Suprapubic skin (tissue), 3 donors: ENCODE measurements at regions not wholly inside any gene's neighbourhood (a gene's known extent, or its start where the extent isn't known, plus 50 kb on each side); places are given as distances from the start of the nearest gene placed in this dataset.

Experiments
- POLR2AphosphoS5 ChIP-seq, 3 donors: sonication (generic); formaldehyde crosslinking; IDR thresholded peaks; one replicate each; pipeline ENCODE4 v1.6.1; 2017; ENCODE audit warnings: antibody characterized with exemption in 3 of 3
- TF ChIP-seq, protein P1 (sequence below), 2 donors: fragments of 200-600 bp in 1 of 2; fragments of 450-650 bp in 1 of 2; sonication (generic) in 1 of 2; IDR thresholded peaks; one replicate each; pipeline ENCODE4 v1.5.1; 2016 to 2019; ENCODE audit warnings: antibody characterized with exemption in 2 of 2, mild to moderate bottlenecking in 1 of 2, moderate library complexity in 1 of 2

GRCh38 chr2:64289251-64289650, 145.0 kb upstream of the PELI1 start:
- no peak for TF ChIP-seq POLR2AphosphoS5 (IDR thresholded peaks at IDR 0.05)
- TF ChIP-seq, protein P1, sequence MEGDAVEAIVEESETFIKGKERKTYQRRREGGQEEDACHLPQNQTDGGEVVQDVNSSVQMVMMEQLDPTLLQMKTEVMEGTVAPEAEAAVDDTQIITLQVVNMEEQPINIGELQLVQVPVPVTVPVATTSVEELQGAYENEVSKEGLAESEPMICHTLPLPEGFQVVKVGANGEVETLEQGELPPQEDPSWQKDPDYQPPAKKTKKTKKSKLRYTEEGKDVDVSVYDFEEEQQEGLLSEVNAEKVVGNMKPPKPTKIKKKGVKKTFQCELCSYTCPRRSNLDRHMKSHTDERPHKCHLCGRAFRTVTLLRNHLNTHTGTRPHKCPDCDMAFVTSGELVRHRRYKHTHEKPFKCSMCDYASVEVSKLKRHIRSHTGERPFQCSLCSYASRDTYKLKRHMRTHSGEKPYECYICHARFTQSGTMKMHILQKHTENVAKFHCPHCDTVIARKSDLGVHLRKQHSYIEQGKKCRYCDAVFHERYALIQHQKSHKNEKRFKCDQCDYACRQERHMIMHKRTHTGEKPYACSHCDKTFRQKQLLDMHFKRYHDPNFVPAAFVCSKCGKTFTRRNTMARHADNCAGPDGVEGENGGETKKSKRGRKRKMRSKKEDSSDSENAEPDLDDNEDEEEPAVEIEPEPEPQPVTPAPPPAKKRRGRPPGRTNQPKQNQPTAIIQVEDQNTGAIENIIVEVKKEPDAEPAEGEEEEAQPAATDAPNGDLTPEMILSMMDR (IDR thresholded peaks at IDR 0.05): no peak
